PFSK-1 (cell line): ENCODE measurements at regions not wholly inside any gene's neighbourhood (a gene's known extent, or its start where the extent isn't known, plus 50 kb on each side); places are given as distances from the start of the nearest gene placed in this dataset.

Experiments
- TAF1 ChIP-seq: IDR thresholded peaks from 2 replicates; pipeline ENCODE4 v1.6.1; 2012; ENCODE audit warnings: low read length, control low read depth, borderline replicate concordance; ENCODE audit not compliant: insufficient read depth
- TF ChIP-seq, protein P1 (sequence below), 2 experiments: IDR thresholded peaks; 2 replicates each; pipeline versions ENCODE4 v1.6.1 to v1.8.0; 2011 to 2012; ENCODE audit warnings: low read depth in 2 of 2, low read length in 2 of 2, control low read depth in 1 of 2, inconsistent platforms in 1 of 2, mild to moderate bottlenecking in 1 of 2, moderate library complexity in 1 of 2; ENCODE audit not compliant: insufficient read depth in 1 of 2

DNA sequence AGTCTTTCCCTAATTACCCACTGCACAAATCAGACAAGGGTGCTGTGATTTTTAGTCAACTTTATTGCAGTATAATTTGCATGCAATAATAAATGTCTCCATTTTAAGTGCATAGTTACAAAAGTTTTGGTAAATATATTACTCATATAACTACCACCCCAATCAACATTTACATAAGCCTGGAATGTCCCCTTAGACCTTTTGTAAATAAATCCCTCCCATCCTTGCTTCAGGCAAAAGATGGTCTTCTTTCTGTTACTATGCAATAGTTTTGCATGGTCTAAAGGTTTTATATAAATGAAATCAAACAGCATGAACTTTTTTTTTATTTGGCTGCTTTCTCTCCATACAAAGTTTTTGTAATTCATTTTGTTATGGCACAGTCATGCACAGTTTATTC lies 235.4 kb downstream of the PYDC2 start:
- TF ChIP-seq TAF1: no peak
- TF ChIP-seq, protein P1, sequence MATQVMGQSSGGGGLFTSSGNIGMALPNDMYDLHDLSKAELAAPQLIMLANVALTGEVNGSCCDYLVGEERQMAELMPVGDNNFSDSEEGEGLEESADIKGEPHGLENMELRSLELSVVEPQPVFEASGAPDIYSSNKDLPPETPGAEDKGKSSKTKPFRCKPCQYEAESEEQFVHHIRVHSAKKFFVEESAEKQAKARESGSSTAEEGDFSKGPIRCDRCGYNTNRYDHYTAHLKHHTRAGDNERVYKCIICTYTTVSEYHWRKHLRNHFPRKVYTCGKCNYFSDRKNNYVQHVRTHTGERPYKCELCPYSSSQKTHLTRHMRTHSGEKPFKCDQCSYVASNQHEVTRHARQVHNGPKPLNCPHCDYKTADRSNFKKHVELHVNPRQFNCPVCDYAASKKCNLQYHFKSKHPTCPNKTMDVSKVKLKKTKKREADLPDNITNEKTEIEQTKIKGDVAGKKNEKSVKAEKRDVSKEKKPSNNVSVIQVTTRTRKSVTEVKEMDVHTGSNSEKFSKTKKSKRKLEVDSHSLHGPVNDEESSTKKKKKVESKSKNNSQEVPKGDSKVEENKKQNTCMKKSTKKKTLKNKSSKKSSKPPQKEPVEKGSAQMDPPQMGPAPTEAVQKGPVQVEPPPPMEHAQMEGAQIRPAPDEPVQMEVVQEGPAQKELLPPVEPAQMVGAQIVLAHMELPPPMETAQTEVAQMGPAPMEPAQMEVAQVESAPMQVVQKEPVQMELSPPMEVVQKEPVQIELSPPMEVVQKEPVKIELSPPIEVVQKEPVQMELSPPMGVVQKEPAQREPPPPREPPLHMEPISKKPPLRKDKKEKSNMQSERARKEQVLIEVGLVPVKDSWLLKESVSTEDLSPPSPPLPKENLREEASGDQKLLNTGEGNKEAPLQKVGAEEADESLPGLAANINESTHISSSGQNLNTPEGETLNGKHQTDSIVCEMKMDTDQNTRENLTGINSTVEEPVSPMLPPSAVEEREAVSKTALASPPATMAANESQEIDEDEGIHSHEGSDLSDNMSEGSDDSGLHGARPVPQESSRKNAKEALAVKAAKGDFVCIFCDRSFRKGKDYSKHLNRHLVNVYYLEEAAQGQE (IDR thresholded peaks at IDR 0.05; ENCODE audit: insufficient read depth in 1 of 2, low read depth in 2 of 2, low read length in 2 of 2): no peak
